GM19240 (cell line): ENCODE measurements at regions not wholly inside any gene's neighbourhood (a gene's known extent, or its start where the extent isn't known, plus 50 kb on each side); places are given as distances from the start of the nearest gene placed in this dataset.

Experiments used
- DNase-seq: peaks from one replicate; pipeline ENCODE4 v3.0.0; 2011; ENCODE audit warnings: low spot score; ENCODE audit not compliant: insufficient read length

GRCh38 chr11:29002816-29003215 is 894.6 kb downstream of the METTL15 start:
- DNase-seq, result no peak

- no peak for DNase-seq
Observed at GRCh38 chr11:28999620-29000019, 891.4 kb downstream of the METTL15 start.

DNA sequence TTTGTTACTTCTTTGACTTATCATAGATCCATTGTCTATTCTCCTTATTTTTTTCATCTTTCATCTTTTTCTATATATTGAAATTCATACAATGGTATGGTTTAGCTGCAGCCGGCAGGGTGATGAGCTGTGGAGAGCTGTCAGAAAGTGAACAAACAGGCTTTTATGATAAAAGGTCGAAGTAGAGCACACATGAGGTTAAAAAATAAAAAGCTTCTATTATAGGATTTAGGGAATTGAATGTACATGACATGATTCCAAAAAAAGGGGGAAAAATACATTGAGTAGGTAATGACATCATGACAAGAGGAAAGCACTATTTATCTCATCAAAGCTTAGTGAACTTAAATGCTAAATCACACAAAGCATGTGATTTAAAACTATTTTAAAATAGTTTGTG is 884.8 kb downstream of the METTL15 start:
- DNase-seq, result no peak

- DNase-seq, result no peak
Observed at GRCh38 chr11:28984231-28984630, 876.0 kb downstream of the METTL15 start.

- no peak for DNase-seq
Observed at GRCh38 chr11:28983780-28984179, 875.6 kb downstream of the METTL15 start.

DNA sequence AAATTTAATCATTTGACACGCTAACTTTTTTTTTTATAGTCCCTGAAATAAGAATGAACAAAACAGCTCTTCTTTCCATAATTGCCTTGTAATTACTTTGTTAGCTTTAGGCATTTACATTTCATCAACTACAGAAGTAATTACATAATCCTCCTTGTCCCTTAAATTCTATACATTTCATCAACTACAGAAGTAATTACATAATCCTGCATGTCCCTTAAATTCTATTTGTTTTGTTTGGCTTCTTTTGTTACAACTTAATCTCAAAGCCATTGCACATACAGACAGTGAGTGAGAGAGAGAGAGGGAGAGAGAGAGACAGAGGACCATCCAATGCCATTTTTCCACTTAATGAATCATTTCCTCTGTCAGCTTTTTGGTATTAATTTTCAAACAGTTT is 873.2 kb downstream of the METTL15 start:
- no peak for DNase-seq

DNA sequence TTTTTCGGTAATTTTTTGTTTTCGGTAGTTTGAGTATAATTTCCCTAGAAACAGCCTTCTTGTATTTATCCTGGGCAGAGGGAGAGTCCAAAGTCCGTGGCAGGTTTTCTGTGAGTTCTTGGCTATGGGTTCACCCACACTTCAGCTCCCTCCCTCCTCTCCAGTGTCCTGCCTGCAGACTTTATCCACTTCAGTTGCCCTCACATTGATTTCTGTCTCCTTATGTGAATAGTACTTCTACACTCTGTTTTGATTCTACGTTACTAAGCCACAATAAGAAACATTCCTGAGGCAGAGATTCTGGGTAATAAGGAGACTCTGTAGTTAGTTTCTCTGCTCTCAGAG is 868.6 kb downstream of the METTL15 start:
- no peak for DNase-seq

DNA sequence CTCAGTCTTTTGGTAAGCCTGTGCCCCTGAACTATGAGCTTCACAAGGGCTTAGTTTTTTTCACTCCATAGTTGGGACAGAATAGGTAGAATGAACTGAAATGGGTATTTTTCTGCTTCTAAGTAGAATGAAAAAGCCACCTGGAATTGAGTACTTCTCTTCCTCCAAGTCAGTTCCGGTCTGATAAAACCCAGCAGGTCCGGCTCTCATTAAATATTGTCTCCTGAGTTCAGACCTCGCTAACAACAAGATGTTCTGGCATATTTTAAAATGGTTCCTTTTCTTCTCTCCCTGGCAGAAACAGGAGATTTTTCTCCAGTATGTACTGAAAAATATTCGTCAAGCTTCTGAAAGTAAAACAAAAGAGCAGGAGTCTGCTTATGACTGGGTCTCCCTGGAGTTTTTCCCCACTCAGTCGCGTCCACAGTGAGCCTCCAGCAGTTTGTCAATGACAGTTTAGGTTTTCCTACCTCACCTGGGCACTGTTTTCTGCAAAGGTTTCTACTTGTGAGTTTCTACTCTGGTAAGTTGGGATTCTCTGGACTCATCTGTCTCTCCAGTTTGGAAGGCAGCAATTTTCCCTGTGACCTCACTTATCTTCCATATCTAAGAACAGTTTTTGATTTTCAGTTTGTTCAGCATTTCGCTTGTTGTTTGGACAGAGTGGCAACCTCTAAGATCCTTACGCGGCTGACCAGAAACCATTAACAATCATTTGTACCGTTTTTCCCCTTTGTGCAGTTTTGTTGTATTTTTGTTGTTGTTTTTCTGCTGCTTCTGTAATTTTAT is 868.0 kb downstream of the METTL15 start:
- DNase-seq, result no peak

- DNase-seq, result no peak
Observed at GRCh38 chr11:28969832-28970231, 861.6 kb downstream of the METTL15 start.

GRCh38 chr11:28966951-28967350 is 858.8 kb downstream of the METTL15 start:
- DNase-seq, result no peak

DNA sequence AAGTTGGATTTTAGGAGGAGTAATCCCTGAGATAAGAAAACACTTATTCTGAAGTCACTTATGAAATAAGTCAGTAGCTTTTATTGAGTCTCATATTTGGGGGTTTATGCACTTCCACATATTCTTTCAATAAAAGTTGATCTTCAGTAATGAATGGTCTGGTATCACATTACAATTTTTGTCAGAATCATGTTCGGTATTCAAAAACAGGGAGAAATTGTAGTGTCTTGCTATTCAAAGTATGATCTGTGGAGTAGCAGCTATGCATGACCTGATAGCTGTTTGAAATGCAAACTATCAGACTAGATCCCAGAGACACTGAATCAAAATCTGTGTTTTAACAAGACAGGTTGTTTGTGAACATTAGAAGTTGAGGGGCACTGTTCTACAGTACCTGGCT is 857.6 kb downstream of the METTL15 start:
- no peak for DNase-seq

DNA sequence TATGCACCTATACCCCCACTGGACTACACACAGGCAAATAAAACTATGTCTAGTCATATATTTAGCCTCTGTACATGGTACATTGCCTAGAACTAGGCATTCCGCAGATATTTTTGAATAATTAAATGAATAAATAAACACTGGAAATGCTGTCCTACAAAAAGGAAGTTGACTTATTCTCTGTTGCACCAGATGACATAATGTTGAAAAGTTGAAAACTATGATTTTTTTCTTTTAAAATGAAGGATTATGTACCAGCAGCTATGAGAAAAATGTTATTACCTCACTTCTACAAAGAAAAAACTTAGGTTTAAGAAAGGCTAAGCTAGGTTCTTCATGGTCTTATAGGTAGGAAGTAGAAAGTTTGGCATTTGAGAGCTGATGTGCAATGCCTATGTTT is 856.6 kb downstream of the METTL15 start:
- no peak for DNase-seq

DNA sequence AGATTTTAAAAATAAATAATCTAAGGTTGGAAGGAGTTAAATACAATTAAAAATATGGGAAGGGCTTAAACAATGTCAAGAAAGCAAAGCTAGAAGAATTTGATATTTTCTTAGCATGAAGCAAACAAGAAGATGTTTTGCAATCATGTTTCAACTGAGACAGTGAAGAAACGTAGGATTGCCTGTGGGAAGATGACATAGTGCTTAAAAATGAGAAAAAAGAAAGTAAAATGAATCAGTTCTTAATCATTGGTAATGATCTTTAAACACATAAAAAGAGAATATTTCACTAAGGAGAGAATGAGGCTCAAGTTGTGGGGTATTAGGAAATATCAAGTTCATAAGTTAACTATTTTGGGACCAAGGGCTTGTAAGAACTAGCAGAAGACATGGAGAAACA is 855.0 kb downstream of the METTL15 start:
- no peak for DNase-seq

- DNase-seq, result no peak
Observed at GRCh38 chr11:28962502-28962901, 854.3 kb downstream of the METTL15 start.

DNA sequence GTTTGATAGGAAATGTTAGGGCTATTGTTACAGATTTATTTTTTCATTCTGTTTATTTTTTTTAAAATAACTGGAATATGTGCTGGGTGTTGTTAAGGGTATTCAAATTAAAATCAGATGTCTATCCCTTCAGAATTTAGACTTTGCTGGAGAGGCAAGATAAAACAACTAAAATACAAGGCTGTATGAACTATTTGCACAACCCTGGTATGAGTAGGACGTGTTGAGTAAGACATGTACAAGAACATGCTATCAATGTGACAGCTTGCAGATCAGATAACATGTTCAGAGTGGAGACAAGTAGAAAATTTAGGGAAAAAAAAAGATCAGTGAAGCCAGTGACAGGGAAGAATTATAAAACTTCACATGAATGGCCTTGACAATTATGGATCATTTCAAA is 853.5 kb downstream of the METTL15 start:
- no peak for DNase-seq

DNA sequence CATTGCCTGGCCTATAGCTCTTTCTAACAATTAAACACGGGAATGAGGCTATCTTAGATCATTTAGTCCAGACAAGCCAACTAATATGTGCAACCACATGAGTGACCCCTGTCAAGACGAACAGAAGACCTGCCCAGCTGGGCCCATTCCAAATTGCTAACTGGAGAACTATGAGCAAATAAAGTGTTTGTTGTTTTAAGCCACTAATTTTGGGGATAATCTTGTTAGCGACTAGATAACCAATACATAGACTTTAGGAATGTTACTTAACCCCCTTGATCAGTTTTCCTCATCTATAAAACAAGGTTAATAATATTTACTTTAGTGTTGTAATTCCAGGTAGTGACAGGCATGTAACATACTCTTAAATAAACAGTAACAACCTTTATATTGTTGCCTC is 848.3 kb downstream of the METTL15 start:
- no peak for DNase-seq

DNA sequence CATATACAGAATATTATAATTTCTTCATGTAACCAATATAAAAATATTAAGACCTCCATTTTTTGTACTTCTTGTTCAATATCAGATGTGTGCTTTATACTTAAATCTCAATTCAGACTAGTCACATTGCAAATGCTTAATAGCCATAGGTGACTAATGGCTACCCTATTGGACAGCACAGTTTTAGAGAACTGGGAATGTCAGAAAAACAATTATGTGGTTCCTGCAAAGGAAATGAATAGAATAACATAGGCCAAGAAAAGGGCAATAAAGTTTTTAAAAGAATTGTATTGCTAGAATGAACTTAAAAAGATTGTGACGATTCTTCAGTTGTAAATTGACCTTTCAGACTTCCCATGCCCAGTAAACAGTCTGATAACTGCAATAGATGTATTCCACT is 843.0 kb downstream of the METTL15 start:
- DNase-seq, result no peak

GRCh38 chr11:28939381-28939780 is 831.2 kb downstream of the METTL15 start:
- no peak for DNase-seq

DNA sequence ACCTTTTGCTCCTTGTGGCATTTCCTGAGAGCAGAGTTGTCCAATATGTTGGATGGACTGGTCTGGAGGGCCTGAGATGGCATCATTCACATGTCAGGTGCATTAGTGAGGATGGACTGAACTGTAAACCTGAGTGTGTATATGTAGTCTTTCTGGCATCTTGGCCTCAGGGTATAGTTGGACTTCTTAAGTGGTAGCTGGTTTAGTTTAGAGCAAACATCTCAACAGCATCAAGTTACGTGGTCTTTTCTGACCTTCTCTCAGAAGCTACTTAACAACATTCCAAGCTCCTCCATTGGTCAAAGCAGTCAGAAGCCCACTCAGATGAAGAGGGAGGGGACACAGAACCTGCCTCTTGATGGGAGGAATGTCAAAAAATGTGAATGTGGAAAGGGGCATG is 829.9 kb downstream of the METTL15 start:
- no peak for DNase-seq

DNA sequence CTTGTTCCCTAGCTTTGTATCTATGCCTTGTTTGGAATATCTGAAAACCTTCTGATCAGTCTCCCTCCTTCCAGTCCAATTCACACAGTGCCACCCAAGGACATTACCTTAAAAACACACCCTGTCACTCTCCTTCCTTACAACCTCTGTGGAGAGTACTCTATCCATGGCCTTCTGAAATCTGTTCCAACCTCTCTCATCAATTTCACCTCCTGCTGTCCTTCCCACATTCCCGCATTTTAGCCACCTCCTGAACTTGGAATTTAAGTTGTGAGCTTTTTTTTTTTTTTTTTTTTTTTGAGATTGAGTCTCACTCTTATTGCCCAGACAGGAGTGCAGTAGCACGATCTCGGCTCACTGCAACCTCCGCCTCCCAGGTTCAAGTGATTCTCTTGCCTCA is 824.8 kb downstream of the METTL15 start:
- DNase-seq, result no peak

DNA sequence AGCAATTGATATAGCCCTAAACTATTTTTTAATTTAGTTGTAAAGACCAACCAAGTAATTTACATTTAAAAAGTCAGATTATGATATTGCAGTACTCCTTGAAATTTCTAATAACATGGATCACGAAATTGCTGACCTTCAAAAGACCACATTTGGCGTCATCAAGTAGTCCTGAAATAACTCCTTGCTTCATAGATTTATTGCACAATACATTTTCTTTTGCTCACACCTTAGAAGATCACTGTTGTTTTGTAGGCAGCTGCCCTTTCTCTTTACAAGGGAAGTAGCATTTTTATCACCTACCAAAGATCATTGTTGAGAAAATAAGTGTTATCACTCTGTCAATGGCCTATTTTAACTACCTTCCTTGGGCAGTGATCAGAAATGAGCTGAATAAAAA is 815.8 kb downstream of the METTL15 start:
- DNase-seq, result no peak

GRCh38 chr11:28922386-28922981 is 814.3 kb downstream of the METTL15 start:
- DNase-seq, result no peak

- DNase-seq, result no peak
Observed at GRCh38 chr11:28919194-28919593, 811.0 kb downstream of the METTL15 start.
